Liver (tissue), 3 donors: ENCODE measurements at regions not wholly inside any gene's neighbourhood (a gene's known extent, or its start where the extent isn't known, plus 50 kb on each side); places are given as distances from the start of the nearest gene placed in this dataset.

Source experiments
- FOXA1 ChIP-seq: IDR thresholded peaks from 2 replicates; pipeline ENCODE4 v1.6.1; 2016; ENCODE audit warnings: antibody characterized with exemption
- RAD21 ChIP-seq, 2 donors: IDR thresholded peaks; 2 replicates each; pipeline ENCODE4 v1.6.1; 2016; ENCODE audit warnings: antibody characterized with exemption in 2 of 2, mild to moderate bottlenecking in 2 of 2
- SP1 ChIP-seq: IDR thresholded peaks from 2 replicates; pipeline ENCODE4 v1.6.1; 2018; ENCODE audit warnings: antibody characterized with exemption, mild to moderate bottlenecking
- TF ChIP-seq, protein P1 (sequence below): fragments of 150-350 bp; IDR thresholded peaks from 2 replicates; pipeline ENCODE4 v1.5.1; 2017; ENCODE audit warnings: improper control_type of control experiment, low read depth, low read length; ENCODE audit not compliant: missing input control
- TF ChIP-seq, protein P2 (sequence below): IDR thresholded peaks from 2 replicates; pipeline ENCODE4 v1.6.1; 2016; ENCODE audit warnings: antibody characterized with exemption
- TF ChIP-seq, protein P3 (sequence below): IDR thresholded peaks from 2 replicates; pipeline ENCODE4 v1.6.1; 2016; ENCODE audit warnings: antibody characterized with exemption
- donor health status: healthy.
- donor health status: healthy.

DNA sequence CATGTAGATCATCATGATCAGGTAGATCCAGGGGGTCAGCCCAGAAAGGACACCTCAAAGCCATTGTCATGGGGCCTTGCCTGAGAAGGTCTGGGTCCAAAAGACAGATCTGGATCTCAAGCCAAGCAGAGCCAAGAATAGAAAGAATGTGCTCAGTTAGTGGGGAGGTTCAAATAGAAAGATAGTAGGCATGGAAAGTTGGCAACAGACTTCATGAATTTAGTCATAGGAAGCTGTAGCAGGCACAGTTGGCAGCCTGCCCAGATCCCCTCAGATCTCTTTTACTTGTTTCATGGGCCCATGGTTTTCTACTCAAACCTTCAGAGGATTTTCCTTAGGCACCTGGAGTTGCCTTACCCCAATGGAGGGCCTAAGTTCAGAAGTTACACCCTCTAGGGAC, 767.0 kb downstream of the SLC4A3 start:
- TF ChIP-seq RAD21 (IDR thresholded peaks at IDR 0.05) (no peak), SP1 (no peak), FOXA1 (no peak)
- TF ChIP-seq, protein P1, sequence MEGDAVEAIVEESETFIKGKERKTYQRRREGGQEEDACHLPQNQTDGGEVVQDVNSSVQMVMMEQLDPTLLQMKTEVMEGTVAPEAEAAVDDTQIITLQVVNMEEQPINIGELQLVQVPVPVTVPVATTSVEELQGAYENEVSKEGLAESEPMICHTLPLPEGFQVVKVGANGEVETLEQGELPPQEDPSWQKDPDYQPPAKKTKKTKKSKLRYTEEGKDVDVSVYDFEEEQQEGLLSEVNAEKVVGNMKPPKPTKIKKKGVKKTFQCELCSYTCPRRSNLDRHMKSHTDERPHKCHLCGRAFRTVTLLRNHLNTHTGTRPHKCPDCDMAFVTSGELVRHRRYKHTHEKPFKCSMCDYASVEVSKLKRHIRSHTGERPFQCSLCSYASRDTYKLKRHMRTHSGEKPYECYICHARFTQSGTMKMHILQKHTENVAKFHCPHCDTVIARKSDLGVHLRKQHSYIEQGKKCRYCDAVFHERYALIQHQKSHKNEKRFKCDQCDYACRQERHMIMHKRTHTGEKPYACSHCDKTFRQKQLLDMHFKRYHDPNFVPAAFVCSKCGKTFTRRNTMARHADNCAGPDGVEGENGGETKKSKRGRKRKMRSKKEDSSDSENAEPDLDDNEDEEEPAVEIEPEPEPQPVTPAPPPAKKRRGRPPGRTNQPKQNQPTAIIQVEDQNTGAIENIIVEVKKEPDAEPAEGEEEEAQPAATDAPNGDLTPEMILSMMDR, result no peak
- TF ChIP-seq, protein P2, sequence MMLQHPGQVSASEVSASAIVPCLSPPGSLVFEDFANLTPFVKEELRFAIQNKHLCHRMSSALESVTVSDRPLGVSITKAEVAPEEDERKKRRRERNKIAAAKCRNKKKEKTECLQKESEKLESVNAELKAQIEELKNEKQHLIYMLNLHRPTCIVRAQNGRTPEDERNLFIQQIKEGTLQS, result no peak
- TF ChIP-seq, protein P3, sequence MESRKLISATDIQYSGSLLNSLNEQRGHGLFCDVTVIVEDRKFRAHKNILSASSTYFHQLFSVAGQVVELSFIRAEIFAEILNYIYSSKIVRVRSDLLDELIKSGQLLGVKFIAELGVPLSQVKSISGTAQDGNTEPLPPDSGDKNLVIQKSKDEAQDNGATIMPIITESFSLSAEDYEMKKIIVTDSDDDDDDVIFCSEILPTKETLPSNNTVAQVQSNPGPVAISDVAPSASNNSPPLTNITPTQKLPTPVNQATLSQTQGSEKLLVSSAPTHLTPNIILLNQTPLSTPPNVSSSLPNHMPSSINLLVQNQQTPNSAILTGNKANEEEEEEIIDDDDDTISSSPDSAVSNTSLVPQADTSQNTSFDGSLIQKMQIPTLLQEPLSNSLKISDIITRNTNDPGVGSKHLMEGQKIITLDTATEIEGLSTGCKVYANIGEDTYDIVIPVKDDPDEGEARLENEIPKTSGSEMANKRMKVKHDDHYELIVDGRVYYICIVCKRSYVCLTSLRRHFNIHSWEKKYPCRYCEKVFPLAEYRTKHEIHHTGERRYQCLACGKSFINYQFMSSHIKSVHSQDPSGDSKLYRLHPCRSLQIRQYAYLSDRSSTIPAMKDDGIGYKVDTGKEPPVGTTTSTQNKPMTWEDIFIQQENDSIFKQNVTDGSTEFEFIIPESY, result no peak
